H1 (cell line): ENCODE measurements at regions not wholly inside any gene's neighbourhood (a gene's known extent, or its start where the extent isn't known, plus 50 kb on each side); places are given as distances from the start of the nearest gene placed in this dataset.

Experiments used
- CHD7 ChIP-seq: fragments of 300-600 bp; sonication (generic); IDR thresholded peaks from 2 replicates; pipeline ENCODE4 v1.7.1; 2012; ENCODE audit warnings: low read length, moderate library complexity, mild to moderate bottlenecking, inconsistent platforms; ENCODE audit not compliant: insufficient replicate concordance
- GABPA ChIP-seq: IDR thresholded peaks from 2 replicates; pipeline ENCODE4 v1.6.1; 2011; ENCODE audit warnings: mild to moderate bottlenecking, low read length, moderate library complexity, borderline replicate concordance; ENCODE audit not compliant: insufficient read depth
- MAX ChIP-seq: IDR thresholded peaks from 2 replicates; pipeline ENCODE4 v1.6.1; 2012; ENCODE audit warnings: inconsistent platforms
- SIN3A ChIP-seq, 2 experiments: IDR thresholded peaks in 1 of 2; conservative IDR thresholded peaks in 1 of 2; 2 replicates each; pipeline ENCODE4 v1.6.1; 2011 to 2012; ENCODE audit warnings: low read length in 2 of 2, improper control_type of control experiment in 1 of 2, low read depth in 1 of 2, mild to moderate bottlenecking in 1 of 2
- SP2 ChIP-seq: IDR thresholded peaks from 2 replicates; pipeline ENCODE4 v1.6.1; 2012; ENCODE audit warnings: mild to moderate bottlenecking, low read length, inconsistent platforms
- YY1 ChIP-seq: IDR thresholded peaks from 2 replicates; pipeline ENCODE4 v1.6.1; 2011; ENCODE audit warnings: low read depth, mild to moderate bottlenecking, low read length
- ZNF274 ChIP-seq: IDR thresholded peaks from 2 replicates; pipeline ENCODE4 v1.7.0; 2012; ENCODE audit warnings: low read length, borderline replicate concordance; ENCODE audit errors: extremely low read depth

- no peak for TF ChIP-seq CHD7
- TF ChIP-seq SP2, result no peak
- TF ChIP-seq SIN3A (conservative IDR thresholded peaks at IDR 0.05 in 1 of 2, IDR thresholded peaks at IDR 0.05 in 1 of 2; ENCODE audit: low read depth in 1 of 2, low read length in 2 of 2), result no peak
- no peak for TF ChIP-seq MAX
- no peak for TF ChIP-seq GABPA
- no peak for TF ChIP-seq ZNF274
- TF ChIP-seq YY1, result no peak
These were observed 77.2 kb upstream of the WDR72 start (continued) for GRCh38 chr15:53836618-53837017.
